ENCODE measurements at regions not wholly inside any gene's neighbourhood (a gene's known extent, or its start where the extent isn't known, plus 50 kb on each side); places are given as distances from the start of the nearest gene placed in this dataset.

- no peak for TF ChIP-seq POLR2A (IDR thresholded peaks at IDR 0.05)
- TF ChIP-seq, protein P1, sequence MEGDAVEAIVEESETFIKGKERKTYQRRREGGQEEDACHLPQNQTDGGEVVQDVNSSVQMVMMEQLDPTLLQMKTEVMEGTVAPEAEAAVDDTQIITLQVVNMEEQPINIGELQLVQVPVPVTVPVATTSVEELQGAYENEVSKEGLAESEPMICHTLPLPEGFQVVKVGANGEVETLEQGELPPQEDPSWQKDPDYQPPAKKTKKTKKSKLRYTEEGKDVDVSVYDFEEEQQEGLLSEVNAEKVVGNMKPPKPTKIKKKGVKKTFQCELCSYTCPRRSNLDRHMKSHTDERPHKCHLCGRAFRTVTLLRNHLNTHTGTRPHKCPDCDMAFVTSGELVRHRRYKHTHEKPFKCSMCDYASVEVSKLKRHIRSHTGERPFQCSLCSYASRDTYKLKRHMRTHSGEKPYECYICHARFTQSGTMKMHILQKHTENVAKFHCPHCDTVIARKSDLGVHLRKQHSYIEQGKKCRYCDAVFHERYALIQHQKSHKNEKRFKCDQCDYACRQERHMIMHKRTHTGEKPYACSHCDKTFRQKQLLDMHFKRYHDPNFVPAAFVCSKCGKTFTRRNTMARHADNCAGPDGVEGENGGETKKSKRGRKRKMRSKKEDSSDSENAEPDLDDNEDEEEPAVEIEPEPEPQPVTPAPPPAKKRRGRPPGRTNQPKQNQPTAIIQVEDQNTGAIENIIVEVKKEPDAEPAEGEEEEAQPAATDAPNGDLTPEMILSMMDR (IDR thresholded peaks at IDR 0.05): peak in 5 of 6 experiments; percentile 19 to 61 (median 42)
Measured at GRCh38 chr14:98138666-98139065, 1133.3 kb downstream of the BCL11B start.
